Central memory CD8-positive, alpha-beta T cell (primary cell): ENCODE measurements at regions not wholly inside any gene's neighbourhood (a gene's known extent, or its start where the extent isn't known, plus 50 kb on each side); places are given as distances from the start of the nearest gene placed in this dataset.
A peak's percentile ranks its signal among the peaks of the same experiment; 100 is the strongest.
"Not testable (repeated sequence)": the region's sequence is repeated elsewhere in the genome, so short reads cannot be mapped to it uniquely, and the experiment has no call there.

ENCODE experiments used
- ATAC-seq: fragments of 150-1000 bp; cut with Tn5 transposase; replicated peaks from 2 replicates; pipeline ENCODE4 v1.10.0; 2022; ENCODE audit warnings: mild to moderate bottlenecking, moderate FRiP score, moderate number of reproducible peaks; ENCODE audit not compliant: poor library complexity, severe bottlenecking; ENCODE audit errors: extremely low read depth
- DNase-seq, 2 donors: peaks; one replicate each; pipeline ENCODE4 v3.0.0; 2021; ENCODE audit warnings: low spot score in 2 of 2
- H3K27ac Mint-ChIP-seq: one replicate; pipeline ENCODE4 v1.8.0; 2022; ENCODE audit warnings: low read depth, mild to moderate bottlenecking, moderate library complexity, mixed read lengths
- H3K27me3 Mint-ChIP-seq: one replicate; pipeline ENCODE4 v1.8.0; 2022; ENCODE audit warnings: mixed read lengths
- H3K36me3 Mint-ChIP-seq: one replicate; pipeline ENCODE4 v1.8.0; 2022; ENCODE audit warnings: mild to moderate bottlenecking, moderate library complexity, mixed read lengths; ENCODE audit not compliant: insufficient read depth
- H3K4me1 Mint-ChIP-seq: one replicate; pipeline ENCODE4 v1.8.0; 2022; ENCODE audit warnings: mixed read lengths
- H3K4me3 Mint-ChIP-seq: one replicate; pipeline ENCODE4 v1.8.0; 2022; ENCODE audit warnings: mild to moderate bottlenecking, moderate library complexity, mixed read lengths
- H3K9me3 Mint-ChIP-seq: one replicate; pipeline ENCODE4 v1.8.0; 2022; ENCODE audit warnings: mixed read lengths

- ATAC-seq (no peak), DNase-seq (no peak)
- no peak overlapping the region for H3K27ac Mint-ChIP-seq
These were observed 379.1 kb downstream of the TCERG1L start for GRCh38 chr10:130932326-130933007.

GRCh38 chr10:130933008-130933390 is 378.5 kb downstream of the TCERG1L start:
- H3K36me3 Mint-ChIP-seq = no peaks in the 10 kb centered on the region

More at GRCh38 chr10:130932326-130933007, 379.1 kb downstream of the TCERG1L start:
- no peaks in the 10 kb centered on the region for H3K27me3 Mint-ChIP-seq
- no peak overlapping the region for H3K4me3 Mint-ChIP-seq
- H3K4me1 Mint-ChIP-seq = no peaks in the 10 kb centered on the region
- peaks cover 5% of the 10 kb centered on the region for H3K9me3 Mint-ChIP-seq
- no peaks in the 10 kb centered on the region for H3K36me3 Mint-ChIP-seq

GRCh38 chr10:130934293-130935127 is 377.0 kb downstream of the TCERG1L start:
- ATAC-seq (no peak), DNase-seq (no peak)
- no peaks in the 10 kb centered on the region for H3K36me3 Mint-ChIP-seq
- no peak overlapping the region for H3K4me3 Mint-ChIP-seq
- H3K27me3 Mint-ChIP-seq = no peaks in the 10 kb centered on the region
- H3K27ac Mint-ChIP-seq = no peak overlapping the region
- no peaks in the 10 kb centered on the region for H3K4me1 Mint-ChIP-seq
- H3K9me3 Mint-ChIP-seq = peaks cover 8% of the 10 kb centered on the region

More at GRCh38 chr10:130933008-130933390, 378.5 kb downstream of the TCERG1L start:
- no peak overlapping the region for H3K4me3 Mint-ChIP-seq
- H3K27me3 Mint-ChIP-seq = no peaks in the 10 kb centered on the region
- no peak overlapping the region for H3K27ac Mint-ChIP-seq
- ATAC-seq (no peak), DNase-seq (no peak)
- H3K4me1 Mint-ChIP-seq = no peaks in the 10 kb centered on the region
- H3K9me3 Mint-ChIP-seq = peaks cover 6% of the 10 kb centered on the region

- Mint-ChIP-seq H3K27ac (no peak overlapping the region), H3K27me3 (no peaks in the 10 kb centered on the region), H3K9me3 (peaks cover 8% of the 10 kb centered on the region), H3K36me3 (no peaks in the 10 kb centered on the region), H3K4me1 (no peaks in the 10 kb centered on the region), H3K4me3 (no peak overlapping the region)
- no peak for ATAC-seq
- no peak for DNase-seq
These were observed 376.4 kb downstream of the TCERG1L start for GRCh38 chr10:130935128-130935439.

- Mint-ChIP-seq H3K4me3 (no peak overlapping the region), H3K27me3 (no peaks in the 10 kb centered on the region), H3K27ac (no peak overlapping the region), H3K36me3 (no peaks in the 10 kb centered on the region), H3K9me3 (peaks cover 8% of the 10 kb centered on the region), H3K4me1 (no peaks in the 10 kb centered on the region)
- ATAC-seq (no peak), DNase-seq (no peak)
These were observed 375.5 kb downstream of the TCERG1L start for GRCh38 chr10:130935897-130936550.

- Mint-ChIP-seq H3K4me3 (no peak overlapping the region), H3K9me3 (peaks cover 4% of the 10 kb centered on the region), H3K27ac (no peak overlapping the region), H3K4me1 (no peaks in the 10 kb centered on the region), H3K36me3 (no peaks in the 10 kb centered on the region), H3K27me3 (no peaks in the 10 kb centered on the region)
- no peak for DNase-seq
- ATAC-seq = no peak
These were observed 374.7 kb downstream of the TCERG1L start for GRCh38 chr10:130936851-130937250.

GRCh38 chr10:130938051-130938450 is 373.5 kb downstream of the TCERG1L start:
- DNase-seq (no peak), ATAC-seq (no peak)
- Mint-ChIP-seq H3K27me3 (no peaks in the 10 kb centered on the region), H3K9me3 (peaks cover 4% of the 10 kb centered on the region), H3K4me1 (no peaks in the 10 kb centered on the region), H3K4me3 (no peak overlapping the region), H3K27ac (no peak overlapping the region), H3K36me3 (no peaks in the 10 kb centered on the region)

- not testable (repeated sequence) for H3K9me3 Mint-ChIP-seq
These were observed 372.6 kb downstream of the TCERG1L start for GRCh38 chr10:130938891-130939290.

GRCh38 chr10:130941886-130942285 is 369.6 kb downstream of the TCERG1L start:
- H3K4me3 Mint-ChIP-seq = no peak overlapping the region
- no peaks in the 10 kb centered on the region for H3K27me3 Mint-ChIP-seq

More at GRCh38 chr10:130938891-130939290, 372.6 kb downstream of the TCERG1L start:
- H3K27me3 Mint-ChIP-seq, H3K27ac Mint-ChIP-seq, ATAC-seq, H3K36me3 Mint-ChIP-seq, DNase-seq, H3K4me1 Mint-ChIP-seq, H3K4me3 Mint-ChIP-seq: not testable (repeated sequence)

GRCh38 chr10:130952086-130952485 is 359.4 kb downstream of the TCERG1L start:
- no peak overlapping the region for H3K27ac Mint-ChIP-seq
- DNase-seq = no peak
- no peak for ATAC-seq
- no peaks in the 10 kb centered on the region for H3K9me3 Mint-ChIP-seq
- no peaks in the 10 kb centered on the region for H3K4me1 Mint-ChIP-seq
- no peak overlapping the region for H3K4me3 Mint-ChIP-seq
- no peaks in the 10 kb centered on the region for H3K36me3 Mint-ChIP-seq
- H3K27me3 Mint-ChIP-seq = no peaks in the 10 kb centered on the region

More at GRCh38 chr10:130941886-130942285, 369.6 kb downstream of the TCERG1L start:
- Mint-ChIP-seq H3K36me3 (no peaks in the 10 kb centered on the region), H3K4me1 (no peaks in the 10 kb centered on the region), H3K27ac (no peak overlapping the region), H3K9me3 (peaks cover 4% of the 10 kb centered on the region)
- DNase-seq (no peak), ATAC-seq (no peak)

- DNase-seq (no peak), ATAC-seq (peak; percentile 14)
- Mint-ChIP-seq H3K27ac (no peak overlapping the region), H3K27me3 (no peaks in the 10 kb centered on the region), H3K36me3 (no peaks in the 10 kb centered on the region), H3K4me3 (no peak overlapping the region), H3K9me3 (no peaks in the 10 kb centered on the region), H3K4me1 (no peaks in the 10 kb centered on the region)
These were observed 357.1 kb downstream of the TCERG1L start for GRCh38 chr10:130954326-130954905.

GRCh38 chr10:130956251-130956650 is 355.3 kb downstream of the TCERG1L start:
- H3K27me3 Mint-ChIP-seq = no peaks in the 10 kb centered on the region
- H3K4me3 Mint-ChIP-seq = no peak overlapping the region

More at GRCh38 chr10:130956251-130956650, 355.3 kb downstream of the TCERG1L start:
- no peak for ATAC-seq
- Mint-ChIP-seq H3K4me1 (no peaks in the 10 kb centered on the region), H3K9me3 (no peaks in the 10 kb centered on the region), H3K36me3 (no peaks in the 10 kb centered on the region), H3K27ac (no peak overlapping the region)
- DNase-seq = no peak
